ENCODE measurements at regions not wholly inside any gene's neighbourhood (a gene's known extent, or its start where the extent isn't known, plus 50 kb on each side); places are given as distances from the start of the nearest gene placed in this dataset.

GRCh38 chr2:8454797-8455196 is 227.1 kb upstream of the ID2 start:
- ChIA-PET CTCF (ENCODE audit: low intra/inter-chr PET ratio) (no interaction called here), POLR2A (interaction anchor here (0.6 kb wide), 1 partner anchor 21 kb away, joined by 3 read pairs; no protein-coding TSS in a partner anchor)
- in situ Hi-C loops (cut with MboI), result no loop called here
- BruUV-seq (replicated peaks), result no TSS peak
- no peak for DNase-seq (ENCODE audit: extremely low read depth in 1 of 4, low spot score in 3 of 4)
- Histone ChIP-seq H3K27ac (ENCODE audit: extremely low read depth, low read depth, low read length) (no peak overlapping the region), H2AFZ (ENCODE audit: low read depth, low read length) (no peak overlapping the region), H3K79me2 (ENCODE audit: control insufficient read depth, insufficient read depth, low read length) (no peaks in the 10 kb centered on the region), H4K20me1 (replicated peaks; ENCODE audit: control insufficient read depth, insufficient read depth, low read length) (peaks cover 4% of the 10 kb centered on the region; the same call in 1 of the 2 replicates), H3K36me3 (ENCODE audit: control insufficient read depth, insufficient read depth, low read length) (no peaks in the 10 kb centered on the region), H3K27me3 (ENCODE audit: control insufficient read depth in 2 of 2, insufficient read depth in 2 of 2, low read length in 2 of 2) (peaks cover 50 to 73% of the 10 kb centered on the region in 2 experiments), H3K9ac (ENCODE audit: insufficient read depth in 1 of 2, low read depth in 2 of 2, low read length in 2 of 2) (no peak overlapping the region), H3K4me3 (no peak overlapping the region), H3K9me3 (replicated peaks; ENCODE audit: control insufficient read depth, insufficient read depth, low read depth, low read length) (no peaks in the 10 kb centered on the region), H3K4me2 (ENCODE audit: insufficient read depth, low read length) (no peak overlapping the region), H3K4me1 (replicated peaks in 1 of 2; ENCODE audit: control insufficient read depth in 2 of 2, insufficient read depth in 2 of 2, low read length in 2 of 2) (peaks cover 0 to 5% of the 10 kb centered on the region in 2 experiments; a peak in 1 of 5 replicates), H3K9me1 (ENCODE audit: control insufficient read depth, insufficient read depth, low read length) (no peaks in the 10 kb centered on the region)
- 4% methylated on average over 6 of the region's 6 CpGs for WGBS (ENCODE audit: insufficient coverage, low coverage, missing lambda C conversion rate)
- intact Hi-C loops (cut with micrococcal nuclease), result no loop called here
- FAIRE-seq, result no peak
- no peak for ATAC-seq
- TF ChIP-seq THRB (CRISPR knock-in tag; conservative IDR thresholded peaks at IDR 0.05) (no peak), POLR2G (IDR thresholded peaks at IDR 0.05; ENCODE audit: low read depth, low read length) (no peak), ZKSCAN8 (CRISPR knock-in tag; IDR thresholded peaks at IDR 0.05) (no peak), CHCHD3 (CRISPR knock-in tag; IDR thresholded peaks at IDR 0.05) (no peak), ZEB2 (IDR thresholded peaks at IDR 0.05) (no peak), HMG20A (CRISPR knock-in tag; conservative IDR thresholded peaks at IDR 0.05) (no peak), PATZ1 (CRISPR knock-in tag; IDR thresholded peaks at IDR 0.05; ENCODE audit: borderline replicate concordance) (no peak), ZFPM2 (CRISPR knock-in tag; IDR thresholded peaks at IDR 0.05) (no peak), ZNF253 (CRISPR knock-in tag; conservative IDR thresholded peaks at IDR 0.05) (no peak), ZBTB33 (CRISPR knock-in tag; IDR thresholded peaks at IDR 0.05) (no peak)

All from K562 (cell line).